HG03159 (cell line): ENCODE measurements at regions not wholly inside any gene's neighbourhood (a gene's known extent, or its start where the extent isn't known, plus 50 kb on each side); places are given as distances from the start of the nearest gene placed in this dataset.
"Not testable (repeated sequence)": the region's sequence is repeated elsewhere in the genome, so short reads cannot be mapped to it uniquely, and the experiment has no call there.

ENCODE experiments used
- ATAC-seq: cut with Tn5 transposase; IDR thresholded peaks from one replicate; pipeline ENCODE4 v1.9.1; 2021; ENCODE audit warnings: mild to moderate bottlenecking, moderate library complexity; ENCODE audit not compliant: unreplicated experiment

DNA sequence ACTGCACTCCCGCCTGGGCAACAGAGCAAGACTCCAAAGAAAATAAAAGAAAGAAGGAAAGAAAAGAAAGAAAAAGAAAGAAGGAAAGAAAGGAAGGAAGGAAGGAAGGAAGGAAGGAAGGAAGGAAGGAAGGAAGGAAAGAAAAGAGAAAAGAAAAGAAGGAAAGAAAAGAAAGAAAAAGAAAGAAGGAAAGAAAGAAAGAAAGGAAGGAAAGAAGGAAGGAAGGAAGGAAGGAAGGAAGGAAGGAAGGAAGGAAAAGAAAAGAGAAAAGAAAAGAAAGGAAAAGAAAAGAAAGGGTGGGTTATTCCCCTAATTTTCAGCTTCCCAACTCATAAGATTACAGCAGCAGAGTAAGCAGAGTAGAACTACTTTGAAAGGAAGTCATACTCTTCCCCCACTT lies 64.4 kb downstream of the TMEM200C start:
- not testable (repeated sequence) for ATAC-seq

DNA sequence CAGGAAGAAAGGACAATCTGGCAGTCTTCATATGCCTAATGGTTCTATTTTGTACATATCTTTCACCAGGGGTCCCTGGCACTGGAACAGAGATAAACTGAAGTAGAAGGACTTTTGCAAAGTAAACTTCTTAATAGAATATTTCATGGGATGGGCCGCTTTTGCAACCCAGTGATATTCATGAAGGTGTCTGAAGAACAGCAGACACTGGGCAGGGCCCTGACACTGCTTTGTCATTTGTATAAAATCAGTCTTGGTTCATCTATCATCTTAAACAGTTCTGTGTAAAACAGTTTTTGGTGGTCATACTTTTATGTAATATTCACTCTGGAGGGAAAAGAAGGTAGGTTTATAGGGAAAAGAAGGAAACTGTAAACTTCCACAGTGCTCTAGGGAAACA lies 66.4 kb downstream of the TMEM200C start:
- ATAC-seq, result no peak

- ATAC-seq, result no peak
Measured at GRCh38 chr18:5825663-5826062, 69.7 kb downstream of the TMEM200C start.

GRCh38 chr18:5824370-5824984 lies 70.8 kb downstream of the TMEM200C start:
- no peak for ATAC-seq

- no peak for ATAC-seq
Measured at GRCh38 chr18:5817816-5818215, 77.5 kb downstream of the TMEM200C start.

GRCh38 chr18:5806860-5807259 lies 88.5 kb downstream of the TMEM200C start:
- no peak for ATAC-seq

DNA sequence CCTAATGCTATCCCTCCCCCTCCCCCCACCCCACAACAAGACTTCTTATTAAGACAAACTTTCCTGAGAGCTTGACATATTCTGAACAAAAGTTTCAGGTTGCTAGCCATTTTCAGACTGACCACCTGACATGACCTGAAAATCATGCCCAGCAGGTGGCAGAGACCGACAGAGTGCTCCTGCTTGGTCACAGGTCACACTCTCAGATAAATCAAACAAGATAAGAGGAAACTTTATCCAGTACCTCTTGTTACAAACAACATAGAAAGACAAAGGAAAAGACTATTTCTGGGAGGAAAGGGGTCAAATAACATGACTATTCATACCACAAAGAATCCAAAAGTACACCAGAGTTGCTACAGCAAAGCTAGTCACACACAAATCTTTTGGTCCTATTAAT lies 107.4 kb downstream of the TMEM200C start:
- no peak for ATAC-seq

GRCh38 chr18:5779922-5780321 lies 115.4 kb downstream of the TMEM200C start:
- ATAC-seq, result no peak

DNA sequence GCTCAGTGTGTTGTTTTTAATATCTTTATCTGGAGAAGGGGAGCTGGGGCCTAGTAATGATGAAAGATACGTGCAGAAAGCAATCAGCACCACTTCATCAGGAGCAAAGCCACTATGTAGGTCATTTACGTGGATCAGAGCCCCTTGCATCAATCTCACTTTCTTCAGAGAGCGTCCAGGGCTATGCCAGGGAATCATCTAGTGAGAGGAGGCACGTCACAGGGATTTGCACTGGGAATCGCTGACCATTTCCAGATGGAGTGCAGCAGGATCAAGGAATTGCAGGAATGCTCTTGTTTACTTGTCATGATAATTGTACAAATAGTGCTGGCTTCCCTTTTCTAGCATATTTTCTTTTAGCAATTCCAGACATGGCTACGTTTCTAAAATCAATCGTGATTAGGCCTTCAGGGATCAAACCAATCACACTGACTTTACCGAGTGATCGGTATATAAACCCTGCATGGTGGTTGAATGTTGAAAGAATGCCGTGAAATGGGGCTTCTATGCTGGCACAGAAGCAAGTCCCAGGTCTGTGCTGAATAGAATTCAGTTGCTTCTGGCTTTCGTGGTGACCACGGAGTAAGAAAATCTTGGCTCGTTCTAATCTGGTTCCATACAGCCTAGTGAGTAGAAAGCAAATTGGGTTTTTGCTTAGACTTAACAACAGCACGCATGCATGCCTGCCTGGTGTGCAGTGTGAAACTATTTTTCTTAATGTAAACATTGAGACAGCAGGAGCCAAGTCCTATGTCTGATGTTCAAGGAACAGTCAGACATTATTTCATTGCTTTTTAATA lies 122.8 kb downstream of the TMEM200C start:
- ATAC-seq, result no peak

DNA sequence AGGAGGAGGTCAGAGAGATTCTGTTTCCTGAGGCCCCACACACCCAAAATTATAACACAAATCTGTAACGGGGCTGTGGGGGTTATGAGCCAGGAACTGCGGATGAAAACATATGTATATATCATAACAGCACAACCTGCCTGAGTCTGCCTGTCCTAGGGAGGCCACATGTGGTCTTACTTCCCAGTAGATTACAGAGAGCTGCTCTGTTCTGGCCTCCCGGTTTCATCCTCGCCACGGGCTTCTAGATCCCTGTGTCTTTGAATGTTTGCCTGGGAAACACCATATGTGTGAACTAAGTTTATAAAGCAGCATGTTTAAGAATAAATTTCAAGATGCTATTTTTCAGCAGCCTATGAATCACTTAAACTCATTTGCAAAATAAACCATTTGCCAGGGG lies 124.0 kb downstream of the TMEM200C start:
- ATAC-seq, result no peak

DNA sequence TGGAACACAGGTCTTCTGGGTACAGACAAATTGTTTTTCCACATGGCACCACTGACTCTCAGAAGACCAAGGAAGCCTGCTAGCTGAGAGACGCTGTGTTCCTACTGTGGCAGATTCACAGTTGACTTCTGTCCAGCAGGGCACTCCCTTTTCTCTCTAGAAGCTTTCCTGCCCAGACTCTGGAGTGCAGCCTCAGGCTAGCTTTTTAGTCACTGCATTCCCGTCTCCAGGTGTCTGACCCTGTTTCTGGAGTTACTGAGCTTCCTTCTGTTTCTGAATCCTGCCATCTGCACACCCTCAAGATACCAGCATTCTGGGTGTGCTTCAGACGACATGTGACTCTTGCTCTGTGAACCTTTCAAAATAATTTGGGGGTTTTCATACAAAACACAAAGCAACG lies 125.1 kb downstream of the TMEM200C start:
- ATAC-seq, result no peak

DNA sequence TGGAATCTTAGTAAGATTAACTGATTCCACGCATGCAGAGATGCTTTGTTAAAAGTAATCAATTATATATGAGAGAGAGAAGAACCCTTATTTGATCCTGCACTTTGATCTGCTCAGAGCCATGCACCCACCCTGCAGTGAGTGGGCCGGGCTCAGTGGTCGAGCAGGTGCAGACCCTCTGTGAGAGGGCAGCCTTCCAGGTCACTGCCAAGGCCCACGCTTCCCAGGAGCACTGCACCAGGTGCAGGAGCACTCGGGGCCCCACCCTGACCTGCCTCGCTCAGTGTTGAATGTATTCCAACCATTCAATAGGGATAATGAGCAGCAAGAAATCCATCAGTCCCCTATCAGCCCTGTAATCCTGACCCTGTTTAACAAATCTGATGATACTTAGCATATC lies 126.9 kb downstream of the TMEM200C start:
- no peak for ATAC-seq

- no peak for ATAC-seq
Measured at GRCh38 chr18:5759194-5759593, 136.1 kb downstream of the TMEM200C start.

DNA sequence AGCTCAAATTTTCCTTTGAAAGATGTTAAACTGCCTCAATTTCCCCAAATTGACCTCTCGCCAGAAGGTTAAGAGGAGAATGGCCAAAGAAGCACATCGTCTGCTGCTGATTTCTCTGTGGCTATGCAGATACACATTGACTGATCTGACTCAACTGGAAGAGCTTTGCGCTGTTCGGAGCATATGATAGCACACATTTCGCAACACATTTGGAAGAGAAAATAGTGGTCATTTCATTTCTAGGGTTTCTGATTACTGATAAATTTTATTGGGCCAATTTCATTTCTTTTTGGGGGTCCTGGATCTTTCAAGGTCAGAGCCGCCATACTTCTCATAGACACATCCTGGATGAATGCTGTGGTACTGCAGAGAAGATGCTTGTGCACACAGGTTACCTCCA lies 138.5 kb downstream of the TMEM200C start:
- no peak for ATAC-seq

GRCh38 chr18:5747678-5748077 lies 147.6 kb downstream of the TMEM200C start:
- ATAC-seq, result no peak

DNA sequence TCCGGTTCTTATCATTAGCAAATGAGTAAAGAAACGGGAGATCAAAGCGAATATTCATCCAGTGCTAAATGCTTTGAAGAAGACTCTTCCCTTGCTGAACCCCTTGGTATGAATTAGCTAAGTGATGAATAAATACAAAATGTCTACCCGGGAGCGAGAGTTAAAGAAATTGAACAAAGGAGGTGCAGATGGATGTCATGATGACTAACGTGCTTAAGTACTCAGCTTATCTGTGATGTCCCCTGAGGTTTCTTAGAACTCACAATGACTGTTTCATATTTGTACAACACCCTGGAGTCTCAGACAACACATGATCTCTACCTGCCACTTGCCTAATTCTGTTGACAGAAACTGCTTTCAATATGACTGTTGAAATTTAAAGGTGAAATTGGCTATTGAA lies 148.5 kb downstream of the TMEM200C start:
- ATAC-seq, result no peak

GRCh38 chr18:5744659-5745058 lies 150.7 kb downstream of the TMEM200C start:
- ATAC-seq, result no peak

- no peak for ATAC-seq
Measured at GRCh38 chr18:5738526-5738925, 156.8 kb downstream of the TMEM200C start.

GRCh38 chr18:5732318-5732717 lies 163.0 kb downstream of the TMEM200C start:
- no peak for ATAC-seq

- no peak for ATAC-seq
Measured at GRCh38 chr18:5729983-5730699, 165.2 kb downstream of the TMEM200C start.

DNA sequence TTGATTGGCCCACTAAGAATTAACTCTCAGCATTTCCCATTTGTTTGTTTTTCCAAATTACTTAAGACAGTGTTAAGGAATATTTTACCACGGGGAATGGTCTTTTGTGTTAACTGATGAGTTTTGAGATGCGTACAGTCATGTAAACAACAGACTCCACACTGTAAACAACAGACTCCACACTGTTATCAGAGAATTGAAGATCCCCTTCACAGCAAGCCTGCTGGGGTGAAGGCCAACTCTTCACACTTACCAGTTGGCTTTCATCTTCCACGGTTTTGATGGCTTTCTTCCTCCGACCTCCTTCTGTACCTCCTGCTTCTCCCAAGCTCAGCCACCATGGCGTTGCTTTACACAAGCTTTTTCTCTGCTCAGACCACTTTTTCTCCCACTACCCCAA lies 166.8 kb downstream of the TMEM200C start:
- ATAC-seq, result no peak

- no peak for ATAC-seq
Measured at GRCh38 chr18:5726011-5726410, 169.3 kb downstream of the TMEM200C start.
